Nephron (organoid): ENCODE measurements at regions not wholly inside any gene's neighbourhood (a gene's known extent, or its start where the extent isn't known, plus 50 kb on each side); places are given as distances from the start of the nearest gene placed in this dataset.
A peak's percentile ranks its signal among the peaks of the same experiment; 100 is the strongest.

Experiments
- H3K27ac Mint-ChIP-seq, 3 experiments: 2 replicates each; pipeline ENCODE4 v1.8.0; 2020; ENCODE audit warnings: mixed read lengths in 3 of 3, mild to moderate bottlenecking in 2 of 3, moderate library complexity in 1 of 3
- H3K27me3 Mint-ChIP-seq: 2 replicates; pipeline ENCODE4 v1.8.0; 2021; ENCODE audit warnings: low read depth, mild to moderate bottlenecking, moderate library complexity, mixed read lengths
- H3K36me3 Mint-ChIP-seq: 2 replicates; pipeline ENCODE4 v1.8.0; 2020; ENCODE audit warnings: low read depth, mixed read lengths
- H3K4me1 Mint-ChIP-seq: 2 replicates; pipeline ENCODE4 v1.8.0; 2020; ENCODE audit warnings: mixed read lengths
- H3K4me3 Mint-ChIP-seq, 3 experiments: 2 replicates each; pipeline ENCODE4 v1.8.0; 2020; ENCODE audit warnings: mild to moderate bottlenecking in 3 of 3, mixed read lengths in 3 of 3, moderate library complexity in 2 of 3
- H3K9me3 Mint-ChIP-seq: 2 replicates; pipeline ENCODE4 v1.8.0; 2020; ENCODE audit warnings: mixed read lengths
- CTCF ChIP-seq, 3 experiments: fragments of 200-600 bp; sonication (generic); IDR thresholded peaks; one replicate each; pipeline ENCODE4 v1.5.0; 2021; ENCODE audit warnings: antibody characterized with exemption in 3 of 3; ENCODE audit not compliant: unreplicated experiment in 3 of 3

GRCh38 chr20:19934792-19935491 lies 82.2 kb upstream of the NAA20 start:
- no peaks in the 10 kb centered on the region for H3K9me3 Mint-ChIP-seq
- TF ChIP-seq CTCF (IDR thresholded peaks at IDR 0.05; ENCODE audit: unreplicated experiment in 3 of 3): no peak
- peak overlapping the region; percentile 24 to 78 (median 60) for H3K27ac Mint-ChIP-seq
- peaks cover 50% of the 10 kb centered on the region for H3K4me1 Mint-ChIP-seq
- H3K27me3 Mint-ChIP-seq: no peaks in the 10 kb centered on the region
- H3K36me3 Mint-ChIP-seq: peaks cover 21% of the 10 kb centered on the region
- no peak overlapping the region for H3K4me3 Mint-ChIP-seq

GRCh38 chr20:19935842-19936241 lies 81.3 kb upstream of the NAA20 start:
- H3K9me3 Mint-ChIP-seq: no peaks in the 10 kb centered on the region
- no peak for TF ChIP-seq CTCF (IDR thresholded peaks at IDR 0.05; ENCODE audit: unreplicated experiment in 3 of 3)
- no peak overlapping the region for H3K4me3 Mint-ChIP-seq
- no peaks in the 10 kb centered on the region for H3K27me3 Mint-ChIP-seq
- H3K27ac Mint-ChIP-seq: peak overlapping the region; percentile 24 to 78 (median 75)
- peaks cover 28% of the 10 kb centered on the region for H3K36me3 Mint-ChIP-seq
- peaks cover 49% of the 10 kb centered on the region for H3K4me1 Mint-ChIP-seq

- H3K4me3 Mint-ChIP-seq: peak overlapping the region in 1 of 3 experiments; percentile 2
- no peak for TF ChIP-seq CTCF (IDR thresholded peaks at IDR 0.05; ENCODE audit: unreplicated experiment in 3 of 3)
- peaks cover 46% of the 10 kb centered on the region for H3K4me1 Mint-ChIP-seq
- no peaks in the 10 kb centered on the region for H3K27me3 Mint-ChIP-seq
- no peaks in the 10 kb centered on the region for H3K9me3 Mint-ChIP-seq
- H3K27ac Mint-ChIP-seq: peak overlapping the region; percentile 24 to 78 (median 75)
- peaks cover 31% of the 10 kb centered on the region for H3K36me3 Mint-ChIP-seq
Measured at GRCh38 chr20:19936466-19937200, 80.5 kb upstream of the NAA20 start.

- H3K36me3 Mint-ChIP-seq: peaks cover 35% of the 10 kb centered on the region
- H3K4me3 Mint-ChIP-seq: no peak overlapping the region
- H3K4me1 Mint-ChIP-seq: peaks cover 40% of the 10 kb centered on the region
- peak overlapping the region; percentile 14 to 78 (median 24) for H3K27ac Mint-ChIP-seq
- H3K27me3 Mint-ChIP-seq: no peaks in the 10 kb centered on the region
- H3K9me3 Mint-ChIP-seq: no peaks in the 10 kb centered on the region
- TF ChIP-seq CTCF (IDR thresholded peaks at IDR 0.05; ENCODE audit: unreplicated experiment in 3 of 3): no peak
Measured at GRCh38 chr20:19937218-19937617, 79.9 kb upstream of the NAA20 start.

GRCh38 chr20:19937651-19938420 lies 79.3 kb upstream of the NAA20 start:
- H3K4me1 Mint-ChIP-seq: peaks cover 34% of the 10 kb centered on the region

More at GRCh38 chr20:19937651-19938420, 79.3 kb upstream of the NAA20 start:
- no peaks in the 10 kb centered on the region for H3K9me3 Mint-ChIP-seq
- H3K27ac Mint-ChIP-seq: peak overlapping the region in 1 of 3 experiments; percentile 14
- peaks cover 35% of the 10 kb centered on the region for H3K36me3 Mint-ChIP-seq
- no peak overlapping the region for H3K4me3 Mint-ChIP-seq
- no peak for TF ChIP-seq CTCF (IDR thresholded peaks at IDR 0.05; ENCODE audit: unreplicated experiment in 3 of 3)
- H3K27me3 Mint-ChIP-seq: no peaks in the 10 kb centered on the region
